GM21360 (cell line): ENCODE measurements at regions not wholly inside any gene's neighbourhood (a gene's known extent, or its start where the extent isn't known, plus 50 kb on each side); places are given as distances from the start of the nearest gene placed in this dataset.
"Not testable (repeated sequence)": the region's sequence is repeated elsewhere in the genome, so short reads cannot be mapped to it uniquely, and the experiment has no call there.

Experiments used
- ATAC-seq: cut with Tn5 transposase; IDR thresholded peaks from one replicate; pipeline ENCODE4 v1.9.1; 2021; ENCODE audit warnings: mild to moderate bottlenecking, moderate library complexity; ENCODE audit not compliant: unreplicated experiment

DNA sequence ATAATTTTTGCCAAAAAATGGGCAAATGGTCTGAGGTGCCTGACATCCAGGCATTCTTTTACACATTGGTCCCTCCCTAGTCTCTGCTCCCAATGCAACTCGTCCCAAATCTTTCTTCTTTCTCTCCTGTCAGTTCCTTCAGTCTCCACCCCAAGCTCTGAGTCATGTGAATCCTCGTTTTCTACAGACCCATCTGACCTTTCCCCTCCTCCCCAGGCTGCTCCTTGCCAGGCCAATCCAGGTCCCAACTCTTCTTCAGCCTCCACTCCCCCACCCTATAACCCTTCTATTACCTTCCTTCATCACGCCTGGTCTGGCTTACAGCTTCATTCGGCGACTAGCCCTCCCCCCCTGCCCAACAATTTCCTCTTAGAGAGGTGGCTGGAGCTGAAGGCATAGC lies 55.3 kb downstream of the BBS10 start:
- ATAC-seq = not testable (repeated sequence)

DNA sequence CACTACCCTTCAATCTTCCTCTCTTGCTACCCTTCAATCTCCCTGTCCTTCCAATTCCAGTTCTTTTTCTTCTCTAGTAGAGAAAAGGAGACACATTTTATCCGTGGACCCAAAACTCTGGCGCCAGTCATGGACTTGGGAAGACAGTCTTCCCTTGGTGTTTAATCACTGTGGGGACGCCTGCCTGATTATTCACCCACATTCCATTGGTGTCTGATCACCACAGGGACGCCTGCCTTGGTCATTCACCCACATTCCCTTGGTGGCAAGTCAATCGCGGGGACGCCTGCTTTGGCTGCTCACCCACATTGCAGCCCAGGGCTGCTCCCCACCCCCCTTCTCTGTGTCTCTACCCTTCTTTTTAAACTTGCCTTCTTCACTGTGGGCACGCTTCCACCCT lies 55.9 kb downstream of the BBS10 start:
- not testable (repeated sequence) for ATAC-seq

DNA sequence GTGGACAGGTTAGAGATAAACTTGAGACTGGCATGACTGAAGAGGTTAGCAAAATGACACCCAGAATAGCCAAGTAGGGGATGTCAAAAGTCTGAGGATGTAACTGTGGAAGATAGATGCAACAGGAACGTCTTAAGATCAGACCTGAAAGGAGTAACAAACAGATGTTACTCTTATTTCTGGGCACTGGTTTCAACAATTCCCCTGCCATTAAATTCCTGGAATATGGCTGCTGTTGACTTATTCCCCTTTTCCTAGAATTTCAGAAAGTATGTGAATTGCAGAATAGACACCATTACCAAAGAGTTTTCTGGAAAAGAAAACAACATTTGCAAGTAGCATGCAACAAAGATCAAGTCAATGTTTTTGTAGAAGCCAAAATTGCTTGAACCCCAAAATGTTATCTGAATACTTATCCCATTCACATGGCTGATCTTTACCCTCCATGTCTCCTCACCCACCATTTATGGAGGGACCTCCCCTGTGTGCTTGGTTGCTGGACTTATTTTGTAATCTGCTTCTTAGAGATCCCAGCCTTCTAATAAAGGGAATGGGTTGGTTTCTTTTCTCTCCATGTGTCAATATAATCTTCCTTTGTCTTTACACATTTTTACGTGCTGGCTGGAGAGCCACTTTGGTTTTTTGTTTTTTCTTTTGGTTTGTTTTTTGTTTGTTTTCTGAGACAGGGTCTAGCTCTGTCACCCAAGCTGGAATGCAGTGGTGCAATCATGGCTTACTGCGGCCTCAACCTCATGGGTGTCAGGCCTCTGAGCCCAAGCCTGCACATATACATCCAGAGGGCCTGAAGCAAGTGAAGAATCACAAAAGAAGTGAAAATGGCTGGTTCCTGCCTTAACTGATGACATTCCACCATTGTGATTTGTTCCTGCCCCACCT lies 57.0 kb downstream of the BBS10 start:
- no peak for ATAC-seq

DNA sequence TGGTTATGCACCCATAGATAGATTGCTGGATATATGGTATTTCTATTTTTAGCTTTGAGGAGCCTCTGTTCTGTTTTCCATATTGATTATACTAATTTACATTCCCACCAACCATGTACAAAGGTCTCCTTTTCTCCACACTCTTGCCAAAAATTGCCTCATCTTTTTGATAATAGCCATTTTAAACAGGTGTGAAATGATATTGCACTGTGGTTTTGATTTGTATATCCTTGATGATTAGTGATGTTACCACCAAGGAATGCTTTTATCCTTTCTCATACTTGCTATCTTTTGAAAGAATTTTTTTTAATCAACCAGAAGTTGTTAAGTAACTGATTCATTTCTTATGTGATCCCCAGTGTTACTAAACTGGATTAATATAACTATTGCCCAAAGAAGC lies 60.0 kb downstream of the BBS10 start:
- ATAC-seq = no peak

DNA sequence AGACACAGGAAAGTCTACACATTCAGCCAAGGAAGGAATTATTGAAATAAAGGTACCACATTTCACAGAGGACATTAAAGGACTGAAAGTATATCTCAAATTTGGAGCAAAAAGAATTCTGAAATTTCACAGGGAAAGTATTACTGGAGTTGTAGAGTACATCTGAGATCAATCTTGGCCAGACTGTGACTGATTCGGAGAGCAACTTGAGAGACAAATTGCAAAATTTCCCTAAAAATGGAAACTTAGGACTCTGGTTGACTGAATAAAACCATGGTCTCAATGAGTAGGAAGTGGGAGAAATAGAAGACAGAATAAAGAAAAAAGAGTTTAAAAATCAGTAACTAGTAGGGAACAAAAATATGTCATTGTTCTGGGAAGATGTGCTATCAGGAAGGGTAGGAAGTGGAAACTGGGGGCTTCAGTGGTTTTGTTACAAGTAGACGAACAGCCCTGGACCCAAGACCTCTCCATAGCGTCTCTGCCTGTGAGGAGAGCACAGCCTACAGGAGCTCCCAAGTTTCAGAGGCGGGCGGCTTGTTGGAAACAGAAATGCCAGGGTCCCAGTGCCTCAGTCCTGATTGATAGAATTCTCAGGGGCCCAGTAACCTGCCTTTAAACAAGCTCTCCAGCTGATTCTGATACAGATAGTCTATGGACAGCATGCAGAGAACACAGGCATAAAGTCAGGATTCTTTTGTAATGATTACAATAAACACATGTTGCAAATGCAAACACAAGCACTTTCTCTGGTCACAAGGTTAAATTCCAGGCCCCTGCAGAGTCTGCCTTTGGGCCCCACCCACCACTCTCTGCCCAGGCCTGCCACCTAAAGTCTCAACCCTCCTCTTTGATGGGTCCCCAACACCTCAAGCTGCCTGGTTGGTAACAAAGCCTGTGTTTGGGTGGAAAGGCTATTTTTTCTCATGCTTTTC lies 63.1 kb downstream of the BBS10 start:
- ATAC-seq = no peak

DNA sequence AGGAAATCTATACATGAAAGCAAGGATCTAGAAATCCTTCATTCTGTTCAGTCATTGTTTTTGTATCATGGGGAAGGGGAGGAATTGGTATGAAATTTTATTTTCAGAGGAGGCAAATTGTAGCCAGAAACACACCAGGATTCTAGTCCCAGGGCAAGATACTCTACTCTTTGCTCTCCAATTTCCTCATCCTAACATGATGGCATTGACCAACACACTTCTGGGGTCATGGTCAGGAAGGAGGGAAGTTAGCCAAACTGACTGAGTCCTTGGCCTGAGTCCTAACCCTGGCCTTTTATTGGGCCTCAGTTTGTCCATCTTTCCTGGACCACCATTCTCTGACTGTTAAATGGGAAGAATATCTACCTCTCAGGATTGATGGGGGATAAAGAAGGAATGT lies 65.5 kb downstream of the BBS10 start:
- ATAC-seq = no peak

DNA sequence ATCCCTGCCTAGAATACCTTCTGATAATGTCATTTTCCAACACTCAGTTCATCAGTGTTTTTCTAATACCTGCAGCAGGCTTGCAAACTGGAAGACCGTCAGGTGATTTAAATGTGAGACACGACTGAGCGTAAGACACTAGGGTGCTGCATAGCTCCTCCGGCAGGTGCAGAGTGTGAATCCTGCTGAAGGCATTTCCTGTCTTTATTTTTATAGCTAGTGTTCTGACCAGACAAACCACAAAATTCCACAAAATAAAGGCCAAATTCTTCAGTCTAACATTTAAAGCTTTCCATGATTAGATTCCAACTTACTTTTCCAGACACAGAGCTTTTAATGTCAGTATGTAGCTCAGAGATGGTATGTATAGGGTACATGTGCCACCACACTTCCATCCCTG lies 70.7 kb downstream of the BBS10 start:
- ATAC-seq = no peak

DNA sequence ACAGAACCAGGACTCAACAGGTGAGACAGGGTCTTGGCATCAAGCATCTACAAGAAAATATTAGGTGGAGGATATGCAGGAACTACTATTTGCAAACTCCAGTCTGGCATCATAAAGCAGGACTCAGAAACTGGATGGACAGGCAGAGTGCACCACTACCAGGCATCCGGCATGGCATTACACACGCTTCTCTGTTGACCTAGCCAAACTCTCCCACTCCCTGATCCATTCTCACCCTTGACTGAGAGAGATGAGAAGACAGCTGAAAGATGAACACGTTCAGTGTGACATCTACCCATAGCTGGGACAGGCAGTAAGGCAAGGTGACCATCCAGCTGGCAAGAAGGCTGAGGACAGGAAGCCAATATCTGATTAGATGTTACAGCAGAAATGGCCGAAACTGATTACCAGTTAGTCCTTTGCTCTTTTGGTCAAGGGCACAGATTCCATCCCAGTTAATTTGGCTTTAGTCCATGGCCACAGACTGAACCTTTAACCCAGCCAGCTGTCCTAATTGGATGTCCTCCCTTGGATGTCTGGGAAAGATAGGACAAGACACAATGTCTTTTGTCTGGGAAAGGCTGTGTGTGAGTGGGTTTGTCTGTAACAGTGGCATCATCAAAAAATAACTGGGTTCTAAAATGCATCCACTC lies 71.6 kb downstream of the BBS10 start:
- no peak for ATAC-seq

DNA sequence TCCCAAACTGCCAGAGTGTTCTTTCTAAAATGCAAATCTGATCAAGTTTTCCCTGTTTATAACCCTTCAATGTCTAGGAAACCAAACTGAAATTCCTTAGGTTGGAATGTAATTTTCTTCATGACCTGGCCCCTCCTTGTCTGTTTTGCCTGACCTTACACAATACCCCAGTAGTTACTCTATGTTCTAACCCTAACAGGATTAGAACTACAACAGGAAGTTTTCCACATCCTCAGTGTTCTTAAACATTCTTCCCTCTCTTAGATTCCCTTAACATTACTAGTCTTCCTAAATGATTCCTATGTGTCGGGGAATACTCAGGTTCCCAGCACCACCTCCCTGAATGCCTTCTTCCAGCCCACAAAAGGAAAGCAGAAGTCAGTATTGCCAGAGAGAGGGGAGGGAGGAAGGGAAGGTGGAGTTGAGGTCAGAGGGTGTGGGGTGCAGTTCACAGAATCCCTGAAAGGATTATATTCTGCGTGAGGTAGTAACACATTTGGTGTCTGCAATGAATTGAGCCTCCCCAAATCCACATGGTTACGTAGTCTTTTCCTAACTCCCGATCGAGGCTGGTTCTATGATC lies 72.6 kb downstream of the BBS10 start:
- no peak for ATAC-seq

DNA sequence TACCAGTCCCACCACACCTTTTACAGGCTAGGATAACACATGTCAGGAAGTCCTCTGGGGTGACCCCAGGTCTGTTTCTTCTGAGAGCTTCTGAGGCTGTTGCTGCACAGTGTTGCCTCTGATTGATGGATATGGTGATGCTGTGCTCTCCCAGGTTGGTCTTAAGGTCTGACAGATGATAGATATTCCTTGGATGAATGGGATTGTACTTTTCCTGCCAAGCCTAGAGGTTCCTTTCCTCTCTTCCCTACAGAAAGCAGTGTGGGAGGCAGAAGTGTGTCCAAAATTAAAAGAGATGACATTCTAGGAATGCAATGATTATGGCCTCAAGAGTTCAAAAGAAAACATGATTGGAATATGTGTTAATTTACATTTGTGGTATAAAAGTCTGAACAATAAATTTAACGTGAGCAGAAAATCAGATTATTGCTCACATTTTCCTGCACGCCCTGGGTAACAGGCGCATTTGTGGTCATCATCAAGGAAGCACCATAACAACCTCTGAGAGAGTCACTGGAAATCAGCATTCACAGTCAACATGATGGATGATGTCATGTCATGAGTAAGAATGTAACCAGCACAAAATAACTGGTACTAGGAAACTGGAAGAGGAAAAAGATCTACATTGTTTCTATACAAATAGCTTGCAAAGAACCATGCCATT lies 73.7 kb downstream of the BBS10 start:
- no peak for ATAC-seq

DNA sequence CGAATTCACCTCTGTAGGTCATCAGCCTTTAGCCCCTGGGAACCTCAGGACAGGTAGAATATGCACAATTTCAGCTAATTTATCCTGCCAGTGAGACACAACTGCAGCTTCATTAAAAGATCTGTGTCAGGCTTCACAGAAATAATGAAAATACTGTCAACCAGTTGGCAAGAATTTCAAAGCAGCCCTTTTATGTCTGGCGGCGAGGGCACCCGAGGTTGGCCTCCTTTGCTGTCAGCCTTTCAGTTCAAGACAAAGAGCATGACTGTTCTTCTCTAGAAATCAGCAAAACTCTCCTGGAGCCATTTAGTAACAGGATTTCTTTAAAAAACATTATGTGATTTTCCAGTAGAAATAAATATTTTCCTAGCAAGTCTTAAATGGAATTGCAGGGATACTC lies 75.9 kb downstream of the BBS10 start:
- no peak for ATAC-seq

DNA sequence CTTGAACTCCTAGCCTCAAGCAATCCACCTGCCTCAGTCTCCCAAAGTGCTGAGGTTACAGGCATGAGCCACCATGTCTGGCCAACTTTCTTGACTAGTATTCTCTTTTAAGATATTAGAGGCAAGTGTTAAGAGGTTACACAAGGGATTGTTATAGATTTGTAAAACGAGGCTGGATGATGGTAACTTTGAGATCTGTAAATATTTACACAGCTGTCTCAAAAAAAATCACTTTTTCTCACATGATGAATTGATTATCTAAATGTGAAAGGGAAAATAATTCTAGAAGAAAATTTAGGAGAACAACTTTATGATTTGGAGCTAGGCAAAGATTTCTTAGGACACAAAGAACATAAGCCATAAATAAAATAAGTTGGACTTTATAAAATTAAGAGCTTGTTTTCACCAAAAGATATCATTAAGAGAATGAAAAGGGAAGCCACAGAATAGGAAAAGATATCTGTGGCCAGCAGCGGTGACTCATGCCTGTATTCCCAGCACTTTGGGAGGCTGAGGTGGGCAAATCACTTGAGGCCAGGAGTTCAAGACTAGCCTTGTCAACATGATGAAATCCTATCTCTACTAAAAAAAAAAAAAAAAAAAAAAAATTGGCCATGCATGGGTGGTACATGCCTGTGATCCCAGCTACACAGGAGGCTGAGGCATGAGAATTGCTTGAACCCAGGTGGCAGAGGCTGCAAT lies 77.4 kb downstream of the BBS10 start:
- ATAC-seq = no peak

DNA sequence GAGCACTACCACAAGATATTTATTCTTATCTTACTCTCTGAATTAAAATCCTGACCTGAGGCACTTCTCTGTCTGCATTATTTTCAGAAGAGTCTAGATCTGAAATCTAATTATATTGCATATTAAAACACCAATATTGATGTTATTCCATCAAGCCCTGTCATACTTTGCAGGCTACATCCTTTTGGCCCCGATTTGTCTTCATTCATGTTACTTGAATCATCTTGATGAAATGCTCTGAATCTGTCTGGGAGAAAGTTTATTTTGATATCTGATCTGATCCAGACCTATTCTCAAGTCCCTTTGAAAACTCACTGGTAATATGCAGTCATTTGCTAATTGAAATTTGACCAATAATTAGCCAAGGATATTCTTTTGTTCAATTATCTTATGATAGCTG lies 79.9 kb downstream of the BBS10 start:
- no peak for ATAC-seq

DNA sequence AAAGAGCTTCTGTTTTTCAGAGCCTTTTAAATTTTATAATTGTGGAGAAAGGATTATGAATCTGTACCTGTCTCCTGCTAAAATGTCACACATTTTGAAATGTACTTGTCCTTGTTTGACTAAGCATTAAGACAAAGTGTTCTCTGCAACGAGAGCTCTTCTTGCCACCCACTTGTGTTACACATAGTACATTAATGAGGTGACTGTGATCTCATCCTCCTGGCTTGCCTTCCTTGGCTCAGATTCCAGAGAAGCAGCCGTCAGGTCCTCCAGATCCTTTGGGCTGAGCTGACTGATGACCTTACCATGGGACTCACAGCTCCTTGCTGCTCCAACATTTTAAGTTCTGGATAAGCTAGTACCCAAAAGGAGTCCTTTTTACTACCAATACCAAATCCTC lies 81.4 kb downstream of the BBS10 start:
- no peak for ATAC-seq

DNA sequence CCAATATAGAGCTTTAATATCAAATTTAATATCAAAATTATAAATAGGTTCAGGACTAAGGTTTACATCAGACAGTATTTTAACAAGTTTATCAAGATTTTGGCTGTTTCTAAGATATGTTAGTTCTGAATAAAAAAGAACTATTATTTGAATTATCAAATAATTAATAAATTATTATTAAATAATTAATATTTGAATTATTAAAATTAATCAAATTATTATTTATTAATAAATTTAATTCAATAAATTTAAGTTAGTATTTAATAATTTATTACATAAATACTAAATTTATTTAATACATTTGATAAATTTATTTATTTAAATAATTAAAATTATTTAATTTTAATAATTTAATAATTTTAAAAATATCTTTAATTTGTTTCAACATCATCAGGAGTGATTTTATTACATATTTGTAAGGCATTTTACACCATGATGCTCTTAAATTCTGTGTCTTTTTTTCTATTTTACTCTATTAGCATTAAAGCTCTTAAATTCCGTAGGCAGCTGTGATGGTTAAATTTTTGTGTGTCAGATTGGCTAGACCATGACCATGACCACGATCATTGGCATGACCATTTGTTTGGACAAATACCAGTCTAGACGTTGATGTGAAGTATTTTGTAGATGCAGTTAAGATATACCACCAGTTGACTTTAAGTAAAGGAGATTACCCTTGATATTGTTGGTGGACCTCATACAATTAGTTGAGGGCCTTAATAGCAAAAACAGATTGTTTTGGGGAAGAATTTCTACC lies 82.6 kb downstream of the BBS10 start:
- ATAC-seq = no peak

DNA sequence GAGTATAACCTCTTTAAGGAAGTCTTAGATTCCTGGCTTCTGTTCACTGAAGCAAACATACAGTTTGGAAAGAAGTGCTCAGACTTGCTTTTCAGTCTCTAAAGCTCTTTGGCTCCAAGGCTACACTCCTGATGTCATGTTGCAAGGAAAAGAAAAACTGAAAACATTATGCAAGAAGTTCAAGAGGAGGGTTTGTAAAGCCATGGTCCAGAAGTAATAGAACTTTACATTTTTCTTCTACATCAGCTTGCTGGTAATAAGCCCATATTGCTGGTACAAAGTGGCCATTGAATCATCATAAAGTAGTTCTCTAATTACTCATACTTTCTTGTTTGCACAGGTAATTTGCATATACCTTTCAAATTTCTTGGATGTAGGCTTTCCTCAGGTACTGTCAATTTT lies 83.6 kb downstream of the BBS10 start:
- ATAC-seq = no peak

DNA sequence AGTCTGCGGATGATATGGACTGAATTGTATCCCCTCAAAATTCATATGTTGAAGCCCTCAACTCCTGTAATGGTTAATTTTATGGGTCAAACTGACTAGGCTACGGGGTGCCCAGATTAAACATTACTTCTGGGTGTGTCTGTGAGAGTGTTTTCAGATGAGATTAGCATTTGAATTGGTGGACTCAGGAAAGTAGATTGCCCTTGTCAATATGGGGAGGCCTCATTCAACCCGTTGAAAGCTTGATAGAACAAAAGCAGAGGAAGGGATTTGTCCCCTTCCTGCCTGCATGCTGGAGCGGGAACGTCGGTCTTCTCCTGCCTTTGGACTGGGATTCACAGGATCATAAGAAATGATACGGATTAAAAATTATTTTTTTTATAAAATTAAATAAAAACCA lies 84.5 kb downstream of the BBS10 start:
- ATAC-seq = no peak

DNA sequence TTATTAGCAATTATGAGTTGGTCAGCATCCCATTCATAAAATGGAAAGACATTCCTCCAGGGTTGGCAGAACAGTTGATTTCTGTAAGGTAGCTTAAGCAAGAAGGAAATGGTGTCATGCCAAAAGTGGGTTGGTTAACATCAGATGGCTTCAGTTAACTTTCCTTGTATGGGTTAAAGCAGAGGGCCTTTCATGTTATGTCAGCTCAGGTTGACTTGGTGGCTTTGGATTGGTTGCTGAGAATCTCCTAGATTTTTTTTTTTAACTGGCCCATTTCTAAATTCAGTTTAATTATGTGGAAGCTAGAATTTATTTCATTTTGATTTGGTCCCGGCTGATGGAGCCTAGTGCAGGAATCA lies 87.8 kb downstream of the BBS10 start:
- ATAC-seq = no peak

DNA sequence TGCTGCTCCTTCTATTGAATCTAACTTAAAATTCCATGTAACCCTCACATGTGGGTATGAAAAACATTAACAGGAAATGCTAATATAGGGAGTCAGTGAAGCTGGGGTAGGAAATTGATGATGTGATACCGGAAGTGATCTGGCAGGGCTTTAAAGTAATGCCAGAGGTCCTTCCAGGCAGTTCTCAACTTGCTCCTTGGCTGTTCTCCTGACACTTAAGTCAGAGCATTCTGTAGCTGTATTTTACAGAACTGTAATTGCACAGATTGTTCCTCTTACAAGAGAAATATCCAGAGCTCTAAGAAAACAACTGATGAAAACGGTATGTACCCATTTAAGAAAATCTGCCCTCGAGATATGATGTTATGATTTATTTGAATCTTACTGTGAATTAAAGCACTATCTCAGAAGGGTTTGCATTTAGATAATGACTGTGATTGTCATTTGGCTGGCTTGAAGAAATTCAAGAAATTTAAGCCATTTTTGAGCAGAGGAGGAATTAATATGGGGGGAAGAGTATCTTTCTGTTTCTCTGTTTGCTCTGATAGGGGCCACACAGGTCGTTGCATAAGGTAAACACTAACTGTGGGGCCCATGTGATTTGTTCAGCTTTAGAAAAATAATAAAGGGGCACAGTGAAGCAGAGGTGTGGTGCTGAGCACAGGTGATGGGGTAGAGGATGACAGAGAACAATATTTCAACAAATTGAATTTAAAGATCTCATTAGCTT lies 88.4 kb downstream of the BBS10 start:
- ATAC-seq = no peak
